GM19043 (cell line): ENCODE measurements at regions not wholly inside any gene's neighbourhood (a gene's known extent, or its start where the extent isn't known, plus 50 kb on each side); places are given as distances from the start of the nearest gene placed in this dataset.

ENCODE experiments used
- ATAC-seq: cut with Tn5 transposase; IDR thresholded peaks from one replicate; pipeline ENCODE4 v1.9.1; 2021; ENCODE audit warnings: low read depth; ENCODE audit not compliant: unreplicated experiment

GRCh38 chr14:98766818-98767217, 505.2 kb downstream of the BCL11B start:
- ATAC-seq, result no peak

DNA sequence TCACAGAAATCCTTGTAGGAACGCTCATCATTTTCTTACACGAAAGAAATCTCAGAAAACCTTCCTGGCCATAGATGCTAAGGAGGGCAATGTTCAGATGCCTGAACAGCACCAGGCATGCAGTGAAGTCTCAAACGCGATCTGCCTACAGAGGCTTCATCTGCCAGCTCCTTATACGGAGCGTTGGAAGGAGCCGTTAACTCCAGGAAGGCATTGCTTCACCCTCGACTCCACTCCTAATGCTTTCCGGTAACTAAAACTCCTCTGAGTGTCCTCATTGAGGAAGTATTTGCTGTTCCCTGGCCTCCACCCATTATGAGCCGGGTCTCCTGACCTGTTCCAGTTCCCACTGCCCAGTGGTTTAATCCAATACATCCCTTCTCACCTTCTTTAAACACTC, 502.7 kb downstream of the BCL11B start:
- ATAC-seq, result no peak

DNA sequence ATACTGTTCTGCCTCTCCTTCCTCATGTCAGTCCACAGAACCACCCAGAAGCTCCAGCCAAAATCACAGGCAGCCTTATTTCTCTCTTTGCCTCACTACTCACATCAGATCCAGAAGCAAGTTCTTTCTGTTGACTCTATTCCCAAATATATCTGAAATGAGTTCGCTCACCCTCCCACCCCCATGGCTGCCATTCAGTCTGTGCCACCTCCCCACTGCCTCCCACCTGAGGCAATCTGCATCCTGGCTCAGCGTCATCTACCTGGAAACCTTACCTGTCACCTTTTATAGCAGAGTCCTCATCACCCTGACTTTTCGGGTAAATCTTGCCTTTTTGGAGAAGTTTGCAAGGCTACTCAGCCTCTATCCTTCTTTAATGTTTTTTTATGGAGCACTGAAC, 501.8 kb downstream of the BCL11B start:
- ATAC-seq, result no peak

DNA sequence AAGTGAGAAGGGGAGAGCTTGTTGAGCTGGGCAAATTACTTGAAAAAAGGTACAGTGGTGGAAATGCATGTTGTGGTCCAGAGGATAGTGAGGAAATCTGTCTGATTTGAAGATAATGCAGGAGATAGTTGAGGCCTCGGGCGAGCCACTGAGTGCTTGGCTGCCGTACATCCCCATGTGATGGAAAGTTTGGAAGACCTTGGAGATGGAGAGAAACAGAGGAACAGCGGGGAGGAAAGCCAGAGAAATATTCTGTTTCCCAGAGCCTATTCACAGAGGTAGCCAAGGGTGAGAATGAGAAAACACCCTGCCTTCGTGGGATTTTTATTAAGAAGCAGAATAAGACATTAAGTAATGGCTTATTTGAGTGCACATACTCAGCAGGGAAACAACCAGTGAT, 498.2 kb downstream of the BCL11B start:
- no peak for ATAC-seq

DNA sequence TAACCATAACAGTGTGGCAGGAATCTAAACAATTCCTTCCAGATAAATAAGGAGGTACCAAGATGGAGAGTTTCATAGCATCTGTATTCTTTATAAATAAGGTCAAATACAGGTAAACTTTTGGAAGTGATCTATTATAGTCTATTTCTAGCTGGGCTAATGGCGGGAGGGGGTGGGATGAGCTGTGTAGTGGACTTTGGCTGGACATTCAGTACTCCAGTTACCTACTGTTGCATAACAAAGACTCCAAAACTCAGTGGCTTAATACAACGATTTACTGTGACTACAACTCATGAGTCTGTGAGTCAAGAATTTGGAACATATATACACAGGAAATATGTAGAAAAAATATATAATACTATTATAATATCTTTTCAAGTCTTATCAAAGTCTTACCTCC, 496.1 kb downstream of the BCL11B start:
- ATAC-seq, result no peak

DNA sequence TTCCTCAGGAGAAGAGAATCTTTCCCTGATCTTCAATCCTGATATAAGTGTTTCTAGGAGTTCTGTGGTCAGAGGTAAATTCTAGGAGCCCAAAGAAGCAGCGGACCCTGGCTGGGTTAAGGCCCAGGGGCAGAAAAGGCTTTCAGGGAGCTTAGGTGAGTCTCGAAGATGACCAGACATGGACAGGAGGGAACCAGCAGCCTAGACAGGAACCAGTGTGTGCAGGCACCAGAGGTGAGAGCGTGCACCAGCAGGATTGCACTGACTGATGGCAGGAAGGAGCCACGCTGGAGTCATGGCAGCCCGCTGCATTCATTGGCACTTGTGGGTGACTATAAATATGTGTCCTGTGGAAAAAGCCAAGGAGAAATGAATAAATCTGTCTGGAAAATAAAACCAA, 489.9 kb downstream of the BCL11B start:
- no peak for ATAC-seq

GRCh38 chr14:98785578-98785977, 486.4 kb downstream of the BCL11B start:
- no peak for ATAC-seq

DNA sequence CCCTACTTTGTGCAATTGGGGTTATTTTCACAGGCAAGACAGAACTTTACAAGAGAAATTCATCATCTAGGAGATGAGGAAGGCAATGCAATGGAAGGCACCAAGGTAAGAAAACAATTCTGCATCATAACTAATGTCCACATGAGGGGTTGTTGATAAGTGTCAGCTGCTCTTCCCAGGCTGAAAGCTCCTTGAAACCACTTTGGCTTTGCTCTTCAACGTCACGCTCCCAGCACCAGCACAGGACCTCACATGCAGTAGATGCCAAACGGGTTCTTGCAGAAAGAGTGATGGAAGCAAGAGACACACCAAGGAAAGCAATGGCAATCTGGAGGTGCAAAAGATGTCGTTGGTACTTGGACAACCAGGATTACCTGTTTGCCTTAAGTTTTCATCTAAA, 485.5 kb downstream of the BCL11B start:
- ATAC-seq, result no peak

GRCh38 chr14:98791661-98792060, 480.3 kb downstream of the BCL11B start:
- ATAC-seq, result no peak

DNA sequence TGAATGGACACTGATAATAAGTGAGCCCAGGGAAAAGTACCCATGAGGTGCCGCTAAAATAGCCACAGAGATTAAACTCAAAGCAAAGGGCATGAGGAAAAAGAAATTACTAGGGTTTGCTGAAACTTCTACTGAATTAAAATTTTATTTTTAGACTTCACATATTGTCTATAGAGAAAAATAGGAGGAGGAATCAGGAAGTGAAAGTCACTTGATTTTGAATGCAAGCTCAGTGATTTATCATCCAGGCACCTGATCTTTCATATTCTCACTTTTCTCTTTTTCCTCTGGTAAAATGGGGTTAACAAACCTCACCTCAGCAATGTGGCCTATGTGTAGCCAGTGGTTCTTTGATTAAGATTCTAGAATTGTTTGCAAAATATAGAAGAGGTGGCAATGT, 479.8 kb downstream of the BCL11B start:
- ATAC-seq, result no peak

- ATAC-seq, result no peak
These were observed 473.9 kb downstream of the BCL11B start for GRCh38 chr14:98798099-98798498.

GRCh38 chr14:98799891-98800290, 472.1 kb downstream of the BCL11B start:
- no peak for ATAC-seq

DNA sequence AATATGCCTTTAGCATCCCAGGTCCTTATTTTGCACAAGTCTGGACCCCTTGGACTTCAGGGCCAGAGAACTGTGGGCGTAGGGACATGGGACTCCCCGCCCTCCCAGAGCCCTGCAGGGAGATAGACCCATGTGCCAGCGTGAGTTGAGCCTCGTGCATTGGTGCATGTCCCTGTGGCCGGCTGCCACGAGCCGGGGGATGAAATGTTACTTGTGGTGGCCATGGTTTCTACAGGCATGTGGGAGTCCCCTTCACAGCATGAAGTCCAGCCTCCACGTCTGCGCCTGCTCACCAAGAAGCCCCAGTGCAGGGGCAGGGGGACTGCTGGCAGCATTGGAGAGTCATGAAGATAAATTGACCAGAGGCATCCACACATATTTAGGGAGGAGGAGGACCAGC, 470.0 kb downstream of the BCL11B start:
- ATAC-seq, result no peak

- no peak for ATAC-seq
These were observed 468.8 kb downstream of the BCL11B start for GRCh38 chr14:98803196-98803595.

GRCh38 chr14:98808494-98809407, 463.2 kb downstream of the BCL11B start:
- no peak for ATAC-seq

DNA sequence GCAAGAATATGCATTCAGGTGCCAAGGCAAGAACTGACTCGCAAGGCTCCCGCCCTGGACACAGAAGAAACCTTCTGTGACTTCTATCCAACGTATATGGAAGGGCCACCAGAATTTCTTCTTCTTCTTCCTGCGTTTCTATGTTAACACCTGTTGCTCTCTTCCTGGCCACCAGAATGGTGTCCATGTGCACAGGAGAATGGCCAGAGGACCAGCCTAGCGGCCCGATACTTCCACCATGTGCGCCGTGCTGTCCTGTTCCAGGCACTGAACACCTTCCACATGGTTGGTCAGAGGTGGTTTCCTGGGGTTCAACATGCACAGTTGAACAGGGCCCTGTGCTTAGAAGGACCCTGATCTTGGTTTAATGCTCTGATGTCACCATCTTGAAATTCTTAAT, 455.8 kb downstream of the BCL11B start:
- ATAC-seq, result no peak

GRCh38 chr14:98816720-98817119, 455.3 kb downstream of the BCL11B start:
- ATAC-seq, result no peak

DNA sequence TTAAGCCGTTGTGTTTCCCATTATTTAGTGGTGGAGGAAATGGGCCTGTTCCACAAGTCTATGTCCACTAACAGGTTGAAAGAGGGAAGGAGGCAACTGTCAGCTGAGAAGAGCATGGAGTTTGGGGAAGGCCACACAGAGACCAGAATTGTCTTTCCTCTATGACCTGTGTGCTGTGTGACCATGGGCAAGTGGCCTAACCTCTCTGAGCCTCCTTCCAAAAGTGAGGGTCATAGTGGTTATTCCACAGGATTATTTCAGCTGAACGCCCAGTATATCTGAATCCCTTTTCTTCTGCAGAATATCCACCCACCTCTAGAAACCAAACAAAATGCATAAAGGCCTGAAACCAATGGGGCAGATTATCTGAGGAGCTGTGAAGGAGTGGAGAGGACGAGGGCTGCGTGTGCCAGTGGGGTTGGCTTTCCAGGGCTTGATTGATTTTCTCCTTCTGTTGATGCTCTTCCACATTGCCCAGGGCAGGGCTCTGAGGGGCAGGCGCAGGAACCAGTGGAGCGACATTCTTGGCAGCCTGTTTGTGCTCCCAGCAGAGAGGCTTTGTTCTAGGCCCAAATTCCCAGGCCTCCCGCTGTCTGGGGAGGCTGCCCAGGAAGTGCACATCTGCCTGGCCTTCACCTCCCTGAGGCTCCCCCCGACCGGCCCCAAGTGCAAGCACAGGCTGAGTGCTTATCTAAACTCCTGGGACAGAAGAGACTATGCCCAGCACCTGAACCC, 452.7 kb downstream of the BCL11B start:
- ATAC-seq, result no peak

DNA sequence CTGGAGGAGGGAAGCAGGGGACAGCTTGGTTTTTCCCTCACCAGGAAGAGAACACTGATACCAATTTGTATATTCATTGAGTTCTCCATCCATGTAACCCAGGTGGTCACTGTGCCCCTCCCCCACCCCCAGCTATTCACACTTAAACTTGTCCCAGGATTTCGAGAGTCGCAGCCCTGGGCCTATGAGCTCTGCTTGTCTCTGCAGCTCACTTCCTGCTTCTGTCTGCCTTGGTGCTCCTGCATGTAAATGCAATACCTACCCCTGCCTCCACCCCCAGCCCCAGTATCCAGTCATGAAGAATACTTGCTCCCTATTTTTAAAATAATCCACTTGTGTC, 452.2 kb downstream of the BCL11B start:
- no peak for ATAC-seq

DNA sequence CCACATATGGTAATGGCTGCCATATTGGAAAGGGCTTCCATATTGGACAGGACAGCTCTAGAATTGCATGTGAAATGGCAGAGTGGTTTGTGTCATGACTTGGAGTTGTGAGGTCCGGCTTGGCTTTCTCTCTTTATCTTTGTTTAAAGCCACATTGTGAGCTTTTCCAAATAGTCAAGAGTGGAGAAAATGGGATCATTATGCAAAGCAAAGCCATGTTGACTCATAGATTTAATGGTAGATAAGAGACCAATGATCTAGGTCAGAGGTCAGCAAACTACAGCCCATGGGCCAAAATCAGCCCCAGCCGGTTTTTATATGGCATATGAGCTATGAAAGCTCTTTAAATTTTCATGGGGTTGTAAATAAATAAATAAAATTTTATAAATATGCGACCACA, 449.1 kb downstream of the BCL11B start:
- ATAC-seq, result no peak

DNA sequence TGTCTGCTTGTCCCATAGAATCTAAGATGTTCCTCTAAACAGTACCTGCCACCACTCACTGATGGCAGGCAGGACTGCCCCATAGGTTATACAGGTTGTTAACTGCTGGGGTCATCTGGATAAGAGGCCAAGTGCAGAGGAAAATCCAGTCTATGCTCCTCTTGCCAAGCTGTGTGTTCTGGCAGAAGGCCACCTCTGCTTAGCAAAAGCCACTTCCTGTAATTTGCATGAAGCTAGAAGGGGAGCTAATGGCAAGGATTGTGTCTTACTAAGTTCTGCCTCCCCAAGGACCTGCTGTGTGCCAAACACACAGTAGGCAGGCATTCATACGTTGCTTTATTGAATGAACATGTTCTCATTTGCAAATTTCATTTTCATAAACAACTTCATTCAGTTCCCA, 445.4 kb downstream of the BCL11B start:
- ATAC-seq, result no peak

GRCh38 chr14:98834119-98834518, 437.9 kb downstream of the BCL11B start:
- ATAC-seq, result no peak
